ENCODE measurements at regions not wholly inside any gene's neighbourhood (a gene's known extent, or its start where the extent isn't known, plus 50 kb on each side); places are given as distances from the start of the nearest gene placed in this dataset.
"Not testable (repeated sequence)": the region's sequence is repeated elsewhere in the genome, so short reads cannot be mapped to it uniquely, and the experiment has no call there.

- ATAC-seq (replicated peaks in 6 of 8), result no peak
- in situ Hi-C loops (cut with MboI; ENCODE audit: low pct_unique_long_range_greater_than_20kb in 2 of 9, low sequenced_read_pairs in 9 of 9, unreplicated experiment in 9 of 9), result no loop called here
- Histone ChIP-seq H3K4me1 (replicated peaks in 1 of 2) (no peaks in the 10 kb centered on the region), H3K27ac (no peak overlapping the region), H3K4me3 (no peak overlapping the region)
These were observed 781.0 kb upstream of the LRRN3 start for GRCh38 chr7:110309941-110310340.

DNA sequence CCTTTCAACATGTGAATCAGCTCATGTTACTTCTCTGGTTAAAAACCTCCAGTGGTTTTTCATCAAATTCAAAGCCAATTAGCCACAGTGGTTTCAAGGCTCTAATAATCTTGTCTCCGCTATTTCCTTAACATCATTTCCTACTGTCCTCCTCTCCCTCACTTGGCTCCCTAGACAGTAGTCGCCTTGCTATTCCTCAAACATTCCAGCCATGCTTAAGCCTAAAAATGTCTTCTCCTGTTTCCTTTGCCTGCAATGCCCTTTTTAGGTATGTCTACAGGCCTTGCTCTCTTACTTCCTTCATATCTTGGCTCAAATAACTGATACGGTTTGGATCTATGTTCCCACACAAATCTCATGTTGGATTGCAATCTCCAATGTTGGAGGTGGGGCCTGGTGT lies 779.4 kb upstream of the LRRN3 start:
- H3K27ac ChIP-seq, result no peak overlapping the region
- no peak for ATAC-seq (replicated peaks in 6 of 8)
- 0 to 100% (median 63%) methylated on average over 1 to 3 of the region's 3 CpGs; no CpG with 5 or more reads in 2 of the 10 experiments for WGBS, 10 experiments
- no peak overlapping the region for H3K4me3 ChIP-seq
- no peaks in the 10 kb centered on the region for H3K4me1 ChIP-seq (replicated peaks in 1 of 2)
- in situ Hi-C loops (cut with MboI; ENCODE audit: low pct_unique_long_range_greater_than_20kb in 2 of 9, low sequenced_read_pairs in 9 of 9, unreplicated experiment in 9 of 9), result no loop called here

DNA sequence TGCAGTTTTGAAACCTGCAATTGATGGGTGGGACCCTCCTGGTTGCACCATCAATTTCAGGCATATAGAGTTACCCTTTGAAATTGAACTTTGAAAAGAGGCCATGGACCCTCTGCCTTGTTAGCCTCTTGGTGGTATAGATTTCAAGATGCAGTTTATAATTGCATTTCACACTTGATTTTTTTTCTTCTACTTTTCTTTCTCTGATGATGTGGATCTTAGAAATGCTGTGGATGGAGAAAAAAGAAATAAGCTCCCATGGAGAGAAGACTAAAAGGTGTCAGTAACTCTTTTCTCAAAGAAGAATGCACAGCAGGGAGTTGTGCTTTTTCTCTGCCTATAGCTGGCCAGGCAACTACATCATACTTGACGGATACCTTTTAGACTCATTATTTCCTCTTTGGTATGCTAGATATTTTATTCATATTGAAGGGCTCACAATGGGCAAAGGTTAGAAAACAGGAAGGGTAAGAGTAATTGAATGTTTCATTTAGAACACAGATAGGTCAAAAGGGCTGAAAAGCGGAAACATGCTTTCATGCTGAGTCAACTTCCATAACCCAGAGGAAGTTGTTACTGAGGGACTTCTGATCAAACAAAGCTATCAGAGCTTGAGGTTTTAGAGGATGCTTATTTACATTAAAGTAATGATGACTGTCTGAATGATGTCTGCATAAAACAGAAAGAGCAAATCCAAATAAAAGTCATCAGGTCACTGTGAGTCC lies 773.2 kb upstream of the LRRN3 start:
- H3K4me1 ChIP-seq (replicated peaks in 1 of 2), result peaks cover 0 to 9% of the 10 kb centered on the region in 2 donors
- in situ Hi-C loops (cut with MboI; ENCODE audit: low pct_unique_long_range_greater_than_20kb in 2 of 9, low sequenced_read_pairs in 9 of 9, unreplicated experiment in 9 of 9), result no loop called here
- H3K27ac ChIP-seq, result no peak overlapping the region
- no peak overlapping the region for H3K4me3 ChIP-seq
- ATAC-seq (replicated peaks in 6 of 8), result no peak
- 11 to 86% (median 69%) methylated on average over 1 to 2 of the region's 2 CpGs; no CpG with 5 or more reads in 2 of the 10 experiments for WGBS, 10 experiments

DNA sequence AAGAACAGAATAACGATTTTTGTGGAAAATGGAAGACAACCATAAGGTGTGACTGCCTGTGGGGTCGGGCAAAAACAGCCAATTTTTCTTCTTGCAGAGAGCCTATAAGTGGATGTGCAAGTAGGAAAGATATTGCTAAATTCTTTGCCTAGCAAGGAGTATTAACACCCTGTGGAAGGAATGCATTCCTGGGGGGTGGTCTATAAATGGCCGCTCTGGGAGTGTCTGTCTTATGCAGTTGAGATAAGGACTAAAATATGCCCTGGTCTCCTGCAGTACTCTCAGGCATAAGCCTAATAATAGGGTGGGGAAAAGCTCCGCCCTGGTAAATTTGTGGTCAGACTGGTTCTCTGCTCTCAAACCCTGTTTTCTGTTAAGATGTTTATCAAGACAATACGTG lies 770.6 kb upstream of the LRRN3 start:
- H3K4me3 ChIP-seq; in situ Hi-C loops (cut with MboI; ENCODE audit: low pct_unique_long_range_greater_than_20kb in 2 of 9, low sequenced_read_pairs in 9 of 9, unreplicated experiment in 9 of 9); H3K27ac ChIP-seq; ATAC-seq (replicated peaks in 6 of 8); H3K4me1 ChIP-seq (replicated peaks in 1 of 2): not testable (repeated sequence)
- 13 to 89% (median 71%) methylated on average over 1 to 5 of the region's 5 CpGs; no CpG with 5 or more reads in 1 of the 10 experiments for WGBS, 10 experiments

DNA sequence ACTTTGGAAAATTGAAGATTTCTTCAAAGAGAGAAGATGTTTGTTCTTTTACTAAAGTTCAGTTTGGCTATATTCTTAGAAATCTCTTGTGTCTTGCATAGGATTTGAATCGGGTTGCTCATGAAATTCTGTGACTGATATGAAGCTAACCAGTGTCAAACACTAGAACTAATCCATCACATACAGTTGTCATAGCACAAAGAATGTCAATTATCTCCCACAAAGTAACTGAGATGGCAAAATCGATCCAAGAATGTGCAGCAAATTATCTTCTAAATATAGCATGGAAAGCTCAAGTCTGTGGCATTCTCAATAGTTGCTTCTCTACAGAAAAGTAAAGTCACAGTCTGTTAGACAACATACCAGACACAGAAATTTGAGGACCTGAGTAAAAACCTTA lies 768.1 kb upstream of the LRRN3 start:
- in situ Hi-C loops (cut with MboI; ENCODE audit: low pct_unique_long_range_greater_than_20kb in 2 of 9, low sequenced_read_pairs in 9 of 9, unreplicated experiment in 9 of 9), result no loop called here
- Histone ChIP-seq H3K4me3 (no peak overlapping the region), H3K27ac (no peak overlapping the region), H3K4me1 (replicated peaks in 1 of 2) (peaks cover 0 to 4% of the 10 kb centered on the region in 2 donors)
- whole genome bisulfite sequencing, 10 experiments, result 0 to 90% (median 60%) methylated on average over 1 to 2 of the region's 2 CpGs; no CpG with 5 or more reads in 3 of the 10 experiments
- no peak for ATAC-seq (replicated peaks in 6 of 8)

- WGBS, 10 experiments, result 29 to 100% (median 79%) methylated on average over 1 to 4 of the region's 4 CpGs; no CpG with 5 or more reads in 1 of the 10 experiments
- in situ Hi-C loops (cut with MboI; ENCODE audit: low pct_unique_long_range_greater_than_20kb in 2 of 9, low sequenced_read_pairs in 9 of 9, unreplicated experiment in 9 of 9), result no loop called here
These were observed 764.0 kb upstream of the LRRN3 start for GRCh38 chr7:110326966-110327365.

GRCh38 chr7:110336423-110336822 lies 754.5 kb upstream of the LRRN3 start:
- Histone ChIP-seq H3K4me1 (replicated peaks in 1 of 2) (no peaks in the 10 kb centered on the region), H3K4me3 (no peak overlapping the region), H3K27ac (no peak overlapping the region)
- WGBS, 10 experiments, result 0 to 100% (median 80%) methylated on average over 1 of the region's 1 CpG; no CpG with 5 or more reads in 1 of the 10 experiments
- ATAC-seq (replicated peaks in 6 of 8), result no peak
- in situ Hi-C loops (cut with MboI; ENCODE audit: low pct_unique_long_range_greater_than_20kb in 2 of 9, low sequenced_read_pairs in 9 of 9, unreplicated experiment in 9 of 9), result no loop called here

More at GRCh38 chr7:110326966-110327365, 764.0 kb upstream of the LRRN3 start:
- no peaks in the 10 kb centered on the region for H3K4me1 ChIP-seq (replicated peaks in 1 of 2)
- ATAC-seq (replicated peaks in 6 of 8), result no peak
- no peak overlapping the region for H3K4me3 ChIP-seq
- H3K27ac ChIP-seq, result no peak overlapping the region

DNA sequence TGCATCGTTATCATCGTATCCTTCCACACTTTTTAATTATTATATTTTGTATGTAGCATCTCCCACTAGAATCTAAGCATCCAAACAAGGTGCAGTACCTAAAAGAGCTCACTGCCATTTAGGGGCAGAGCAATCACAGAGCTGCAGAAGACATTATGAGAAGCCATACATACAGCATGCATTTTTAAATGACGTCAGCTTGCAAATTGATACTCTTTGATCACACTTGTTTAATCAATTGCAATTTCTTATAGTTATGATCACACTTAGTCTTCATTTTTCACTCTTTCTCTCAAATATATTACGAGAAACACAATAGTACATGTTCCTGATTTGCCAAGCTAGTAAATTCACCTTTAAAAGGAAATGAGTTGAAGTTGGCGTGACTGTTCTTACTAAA lies 753.3 kb upstream of the LRRN3 start:
- 3 to 100% (median 84%) methylated on average over 1 to 5 of the region's 5 CpGs; no CpG with 5 or more reads in 1 of the 10 experiments for WGBS, 10 experiments
- in situ Hi-C loops (cut with MboI; ENCODE audit: low pct_unique_long_range_greater_than_20kb in 2 of 9, low sequenced_read_pairs in 9 of 9, unreplicated experiment in 9 of 9), result no loop called here
- Histone ChIP-seq H3K27ac (no peak overlapping the region), H3K4me3 (no peak overlapping the region), H3K4me1 (replicated peaks in 1 of 2) (no peaks in the 10 kb centered on the region)
- ATAC-seq (replicated peaks in 6 of 8), result no peak

DNA sequence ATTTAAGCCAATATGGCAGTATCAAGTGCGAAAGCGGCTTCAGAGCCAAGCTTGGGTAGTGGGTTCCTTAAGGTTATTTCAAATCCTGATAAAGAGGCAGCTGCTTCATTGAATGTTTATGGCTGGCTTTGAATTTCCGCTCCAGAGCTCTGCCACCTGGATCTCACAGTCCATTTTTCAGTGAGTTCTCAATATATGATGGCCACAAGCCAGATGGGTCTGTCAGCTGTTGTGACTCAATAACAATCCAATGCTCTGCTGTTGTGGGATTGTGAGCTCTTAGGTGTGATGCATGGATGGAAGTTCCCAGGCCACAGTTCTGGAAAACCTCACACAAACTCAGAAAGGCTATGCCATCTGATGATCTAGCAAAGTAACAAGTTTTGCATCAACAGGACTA lies 743.8 kb upstream of the LRRN3 start:
- Histone ChIP-seq H3K4me3 (no peak overlapping the region), H3K27ac (no peak overlapping the region), H3K4me1 (replicated peaks in 1 of 2) (no peaks in the 10 kb centered on the region)
- in situ Hi-C loops (cut with MboI; ENCODE audit: low pct_unique_long_range_greater_than_20kb in 2 of 9, low sequenced_read_pairs in 9 of 9, unreplicated experiment in 9 of 9), result no loop called here
- peak in 1 of 8 experiments; percentile 27 for ATAC-seq (replicated peaks in 6 of 8)
- 9 to 100% (median 88%) methylated on average over 1 to 3 of the region's 3 CpGs; no CpG with 5 or more reads in 2 of the 10 experiments for WGBS, 10 experiments

GRCh38 chr7:110356438-110356837 lies 734.5 kb upstream of the LRRN3 start:
- Histone ChIP-seq H3K4me1 (replicated peaks in 1 of 2) (no peaks in the 10 kb centered on the region), H3K27ac (no peak overlapping the region), H3K4me3 (no peak overlapping the region)
- WGBS, 10 experiments, result 22 to 100% (median 100%) methylated on average over 2 to 6 of the region's 8 CpGs; no CpG with 5 or more reads in 5 of the 10 experiments
- in situ Hi-C loops (cut with MboI; ENCODE audit: low pct_unique_long_range_greater_than_20kb in 2 of 9, low sequenced_read_pairs in 9 of 9, unreplicated experiment in 9 of 9), result no loop called here
- ATAC-seq (replicated peaks in 6 of 8), result no peak

- H3K4me1 ChIP-seq (replicated peaks in 1 of 2), result no peaks in the 10 kb centered on the region
- H3K27ac ChIP-seq, result no peak overlapping the region
- no peak overlapping the region for H3K4me3 ChIP-seq
- no peak for ATAC-seq (replicated peaks in 6 of 8)
- in situ Hi-C loops (cut with MboI; ENCODE audit: low pct_unique_long_range_greater_than_20kb in 2 of 9, low sequenced_read_pairs in 9 of 9, unreplicated experiment in 9 of 9), result no loop called here
- WGBS, 10 experiments, result 30 to 100% (median 95%) methylated on average over 1 of the region's 1 CpG; no CpG with 5 or more reads in 2 of the 10 experiments
These were observed 732.9 kb upstream of the LRRN3 start for GRCh38 chr7:110358028-110358427.

DNA sequence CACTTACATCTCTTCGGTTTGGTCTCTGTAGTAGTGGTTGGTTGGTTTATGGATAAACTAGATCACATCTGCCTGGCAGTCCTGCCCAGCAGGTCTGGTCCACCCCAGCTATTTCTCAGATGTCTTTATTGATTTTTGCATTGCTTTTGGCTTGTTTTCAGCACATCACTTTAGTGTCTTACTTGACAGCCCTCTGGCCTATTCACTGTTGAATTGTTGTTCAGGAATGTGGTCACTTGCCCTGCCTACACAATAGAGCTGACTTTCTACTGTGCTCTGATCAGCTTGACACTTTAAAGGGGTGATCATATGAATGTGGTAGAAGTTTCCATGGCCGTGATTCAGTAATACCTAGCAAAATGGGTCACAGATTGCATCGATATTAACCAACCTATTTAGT lies 719.2 kb upstream of the LRRN3 start:
- 0 to 87% (median 50%) methylated on average over 1 to 3 of the region's 3 CpGs; no CpG with 5 or more reads in 3 of the 10 experiments for WGBS, 10 experiments
- in situ Hi-C loops (cut with MboI; ENCODE audit: low pct_unique_long_range_greater_than_20kb in 2 of 9, low sequenced_read_pairs in 9 of 9, unreplicated experiment in 9 of 9), result no loop called here
- Histone ChIP-seq H3K4me1 (replicated peaks in 1 of 2) (no peaks in the 10 kb centered on the region), H3K4me3 (no peak overlapping the region), H3K27ac (no peak overlapping the region)
- no peak for ATAC-seq (replicated peaks in 6 of 8)

DNA sequence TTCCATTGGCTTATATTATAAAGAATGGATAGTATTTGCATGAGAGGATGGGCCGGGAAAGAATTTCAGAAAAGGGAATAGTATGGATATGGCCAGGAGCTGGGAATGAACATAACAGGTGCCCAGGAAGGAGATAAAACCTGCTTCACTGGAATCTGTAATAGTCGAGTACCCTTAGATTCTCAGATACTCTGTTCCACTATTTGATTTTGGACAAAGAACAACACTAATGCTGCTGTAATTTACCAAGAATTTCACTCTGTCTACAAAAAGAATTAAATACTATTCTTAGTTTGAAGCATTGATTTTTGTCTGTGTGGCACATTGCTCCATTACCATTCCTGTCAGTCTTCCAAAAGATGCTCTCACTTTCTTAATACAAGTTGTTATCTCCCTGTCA lies 718.2 kb upstream of the LRRN3 start:
- ATAC-seq (replicated peaks in 6 of 8), result no peak
- in situ Hi-C loops (cut with MboI; ENCODE audit: low pct_unique_long_range_greater_than_20kb in 2 of 9, low sequenced_read_pairs in 9 of 9, unreplicated experiment in 9 of 9), result no loop called here
- H3K4me1 ChIP-seq (replicated peaks in 1 of 2), result no peaks in the 10 kb centered on the region
- WGBS, 10 experiments, result 0 to 100% (median 55%) methylated on average over 1 to 2 of the region's 2 CpGs; no CpG with 5 or more reads in 2 of the 10 experiments
- H3K4me3 ChIP-seq, result no peak overlapping the region
- no peak overlapping the region for H3K27ac ChIP-seq

- ATAC-seq (replicated peaks in 6 of 8), result peak in 2 of 8 experiments; percentile 23 to 59
- Histone ChIP-seq H3K4me1 (replicated peaks in 1 of 2) (no peaks in the 10 kb centered on the region), H3K4me3 (no peak overlapping the region), H3K27ac (no peak overlapping the region)
- in situ Hi-C loops (cut with MboI; ENCODE audit: low pct_unique_long_range_greater_than_20kb in 2 of 9, low sequenced_read_pairs in 9 of 9, unreplicated experiment in 9 of 9), result no loop called here
- 0 to 100% (median 88%) methylated on average over 1 of the region's 1 CpG; no CpG with 5 or more reads in 1 of the 10 experiments for WGBS, 10 experiments
These were observed 717.5 kb upstream of the LRRN3 start for GRCh38 chr7:110373416-110373815.
